Uterus (tissue), 2 donors: ENCODE measurements at regions not wholly inside any gene's neighbourhood (a gene's known extent, or its start where the extent isn't known, plus 50 kb on each side); places are given as distances from the start of the nearest gene placed in this dataset.

Experiments
- POLR2A ChIP-seq, 2 donors: fragments of 450-650 bp; IDR thresholded peaks; one replicate each; pipeline ENCODE4 v1.6.1; 2016; ENCODE audit warnings: antibody characterized with exemption in 2 of 2, mild to moderate bottlenecking in 1 of 2, moderate library complexity in 1 of 2
- TF ChIP-seq, protein P1 (sequence below), 4 experiments: fragments of 200-600 bp in 2 of 4; fragments of 450-650 bp in 2 of 4; sonication (generic) in 2 of 4; IDR thresholded peaks; one replicate each; pipeline ENCODE4 v1.5.1; 2016 to 2019; ENCODE audit warnings: antibody characterized with exemption in 4 of 4, mild to moderate bottlenecking in 2 of 4, moderate library complexity in 1 of 4

DNA sequence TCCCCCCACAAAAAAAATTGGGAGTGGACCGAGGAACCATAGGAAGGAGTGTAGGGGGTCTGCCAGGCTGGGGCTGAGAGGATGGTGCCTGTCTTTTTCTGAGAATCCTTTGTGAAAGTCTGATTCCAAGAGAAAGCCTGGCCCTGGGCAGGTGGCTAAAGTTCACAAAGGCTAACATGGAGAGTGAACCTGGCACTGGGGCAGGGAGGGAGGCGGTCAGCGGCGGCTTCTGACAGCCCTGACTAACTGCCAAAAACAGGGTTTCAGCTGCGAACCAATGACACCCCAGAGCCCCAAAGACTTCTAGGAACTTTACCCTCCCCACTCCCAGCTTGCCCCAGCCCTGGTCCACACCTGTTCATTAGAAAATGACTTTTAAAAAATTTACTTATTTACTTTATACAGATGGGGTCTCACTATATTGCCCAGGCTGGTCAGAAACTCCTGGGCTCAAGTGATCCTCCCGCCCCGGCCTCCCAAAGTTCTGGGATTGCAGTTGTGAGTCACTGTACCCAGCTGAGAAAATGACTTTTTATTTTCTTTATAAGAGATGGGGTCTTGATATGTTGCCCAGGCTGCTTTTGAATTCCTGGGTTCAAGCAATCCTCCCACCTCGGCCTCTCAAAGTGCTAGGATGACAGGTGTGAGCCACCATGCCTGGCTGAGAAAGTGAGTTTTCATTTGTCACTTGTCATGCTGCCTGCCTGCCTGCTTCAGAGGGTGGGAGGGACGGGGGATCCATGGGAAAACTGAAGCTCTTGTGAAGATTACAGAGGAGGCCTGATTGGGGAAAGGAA, 61.0 kb upstream of the DUSP5 start:
- TF ChIP-seq, protein P1, sequence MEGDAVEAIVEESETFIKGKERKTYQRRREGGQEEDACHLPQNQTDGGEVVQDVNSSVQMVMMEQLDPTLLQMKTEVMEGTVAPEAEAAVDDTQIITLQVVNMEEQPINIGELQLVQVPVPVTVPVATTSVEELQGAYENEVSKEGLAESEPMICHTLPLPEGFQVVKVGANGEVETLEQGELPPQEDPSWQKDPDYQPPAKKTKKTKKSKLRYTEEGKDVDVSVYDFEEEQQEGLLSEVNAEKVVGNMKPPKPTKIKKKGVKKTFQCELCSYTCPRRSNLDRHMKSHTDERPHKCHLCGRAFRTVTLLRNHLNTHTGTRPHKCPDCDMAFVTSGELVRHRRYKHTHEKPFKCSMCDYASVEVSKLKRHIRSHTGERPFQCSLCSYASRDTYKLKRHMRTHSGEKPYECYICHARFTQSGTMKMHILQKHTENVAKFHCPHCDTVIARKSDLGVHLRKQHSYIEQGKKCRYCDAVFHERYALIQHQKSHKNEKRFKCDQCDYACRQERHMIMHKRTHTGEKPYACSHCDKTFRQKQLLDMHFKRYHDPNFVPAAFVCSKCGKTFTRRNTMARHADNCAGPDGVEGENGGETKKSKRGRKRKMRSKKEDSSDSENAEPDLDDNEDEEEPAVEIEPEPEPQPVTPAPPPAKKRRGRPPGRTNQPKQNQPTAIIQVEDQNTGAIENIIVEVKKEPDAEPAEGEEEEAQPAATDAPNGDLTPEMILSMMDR (IDR thresholded peaks at IDR 0.05): no peak
- TF ChIP-seq POLR2A (IDR thresholded peaks at IDR 0.05): no peak
